Motor neuron (in vitro differentiated cells): ENCODE measurements at regions not wholly inside any gene's neighbourhood (a gene's known extent, or its start where the extent isn't known, plus 50 kb on each side); places are given as distances from the start of the nearest gene placed in this dataset.

Source experiments
- ATAC-seq, 8 experiments: fragments of 200-7000 bp; cut with Tn5 transposase; replicated peaks in 6 of 8; 2 replicates each; pipeline ENCODE4 v1.8.0; 2021; ENCODE audit warnings: mild to moderate bottlenecking in 8 of 8, moderate library complexity in 8 of 8
- H3K27ac ChIP-seq, 2 donors: fragments of 250-450 bp; sonication (Bioruptor Pico); 2 replicates each; pipeline ENCODE4 v1.9.0; 2021; ENCODE audit warnings: antibody characterized with exemption in 2 of 2, mild to moderate bottlenecking in 2 of 2, moderate library complexity in 1 of 2
- H3K4me1 ChIP-seq, 2 donors: fragments of 250-450 bp; sonication (Bioruptor Pico); replicated peaks in 1 of 2; 2 replicates each; pipeline ENCODE4 v1.6.1; 2021; ENCODE audit warnings: antibody characterized with exemption in 2 of 2, mild to moderate bottlenecking in 2 of 2, moderate library complexity in 1 of 2
- H3K4me3 ChIP-seq, 5 donors: fragments of 250-450 bp; sonication (Bioruptor Pico); 2 replicates each; pipeline ENCODE4 v1.9.0; 2021; ENCODE audit warnings: antibody characterized with exemption in 5 of 5, mild to moderate bottlenecking in 5 of 5, moderate library complexity in 4 of 5
- WGBS, 10 experiments: fragments of 450-650 bp; shearing (Covaris generic); methylation state at CpG; one replicate each; pipeline ENCODE4 v1.0.0; 2022; 5-methylcytosine and 5-hydroxymethylcytosine counted together
- in situ Hi-C, 9 experiments: fragments of 400-800 bp; cut with MboI; loops; one replicate each; pipeline ENCODE4 v1.15.0; 2021; ENCODE audit warnings: low sequenced_read_pairs in 9 of 9, low pct_unique_long_range_greater_than_20kb in 2 of 9; ENCODE audit not compliant: unreplicated experiment in 9 of 9

DNA sequence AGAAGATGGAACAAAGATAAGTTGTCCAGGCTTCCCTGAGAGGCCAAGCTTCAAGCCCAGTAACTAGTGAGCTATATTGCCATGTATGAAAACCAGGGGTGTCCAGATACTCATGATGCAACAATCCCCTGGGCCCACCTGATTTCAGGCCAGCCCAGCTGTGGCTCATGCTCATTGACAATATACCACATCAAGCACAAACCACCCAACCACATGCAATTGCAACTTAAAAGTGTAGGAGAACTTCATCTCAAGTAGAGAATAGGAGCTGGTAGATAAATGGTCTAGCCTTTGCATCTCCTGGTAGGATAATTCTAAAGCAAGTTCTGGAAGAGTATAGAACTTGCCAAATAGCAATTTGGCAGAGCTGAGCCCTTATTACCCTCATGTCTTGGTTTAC, 561.3 kb downstream of the IGSF11 start:
- no peak overlapping the region for H3K27ac ChIP-seq
- in situ Hi-C loops = no loop called here
- no peak overlapping the region for H3K4me3 ChIP-seq
- ATAC-seq = no peak
- no peaks in the 10 kb centered on the region for H3K4me1 ChIP-seq

DNA sequence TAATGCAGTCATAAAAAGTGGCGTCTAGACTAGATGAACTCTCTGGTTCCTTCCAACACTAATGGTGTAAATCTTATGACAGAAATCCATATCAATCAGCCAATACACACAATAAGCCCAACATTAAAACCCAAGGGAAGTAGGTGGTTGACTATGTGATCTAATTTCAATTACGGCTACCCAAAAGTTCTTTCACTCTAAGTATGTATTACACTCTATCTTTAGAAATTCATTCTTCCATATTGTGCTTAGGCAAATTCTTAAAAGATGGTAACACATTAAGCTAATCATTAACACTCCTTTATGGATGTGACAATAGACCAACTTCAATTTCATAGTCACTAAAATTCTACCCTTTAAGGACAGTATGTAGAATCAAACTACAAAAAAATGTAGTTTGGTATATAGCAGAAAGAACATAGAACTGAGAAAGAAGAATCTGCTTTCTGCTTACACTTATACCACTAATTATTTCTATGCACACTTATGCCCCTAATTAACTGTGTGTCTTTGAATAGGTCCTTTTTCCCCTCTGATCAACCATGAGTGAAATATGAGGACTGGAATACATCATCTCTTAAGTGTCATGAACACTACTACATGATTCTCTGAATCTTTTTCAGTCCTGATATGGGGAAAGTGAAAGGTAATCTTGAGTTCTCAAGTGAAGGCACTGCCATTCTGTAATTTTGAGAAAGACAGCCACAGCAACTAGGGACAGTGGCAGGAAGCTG, 557.6 kb downstream of the IGSF11 start:
- peaks cover 3 to 18% of the 10 kb centered on the region in 2 donors for H3K4me1 ChIP-seq
- 20 to 100% (median 92%) methylated on average over 1 to 2 of the region's 2 CpGs; no CpG with 5 or more reads in 3 of the 10 experiments for WGBS, 10 experiments
- ATAC-seq = no peak
- in situ Hi-C loops = no loop called here
- no peak overlapping the region for H3K27ac ChIP-seq
- no peak overlapping the region for H3K4me3 ChIP-seq

GRCh38 chr3:118477768-118478167, 556.9 kb downstream of the IGSF11 start:
- WGBS, 10 experiments = 0 to 100% (median 86%) methylated on average over 1 to 2 of the region's 2 CpGs; no CpG with 5 or more reads in 7 of the 10 experiments
- H3K4me1 ChIP-seq = peaks cover 3 to 18% of the 10 kb centered on the region in 2 donors
- in situ Hi-C loops = no loop called here
- no peak overlapping the region for H3K27ac ChIP-seq
- ATAC-seq = no peak
- H3K4me3 ChIP-seq = no peak overlapping the region

DNA sequence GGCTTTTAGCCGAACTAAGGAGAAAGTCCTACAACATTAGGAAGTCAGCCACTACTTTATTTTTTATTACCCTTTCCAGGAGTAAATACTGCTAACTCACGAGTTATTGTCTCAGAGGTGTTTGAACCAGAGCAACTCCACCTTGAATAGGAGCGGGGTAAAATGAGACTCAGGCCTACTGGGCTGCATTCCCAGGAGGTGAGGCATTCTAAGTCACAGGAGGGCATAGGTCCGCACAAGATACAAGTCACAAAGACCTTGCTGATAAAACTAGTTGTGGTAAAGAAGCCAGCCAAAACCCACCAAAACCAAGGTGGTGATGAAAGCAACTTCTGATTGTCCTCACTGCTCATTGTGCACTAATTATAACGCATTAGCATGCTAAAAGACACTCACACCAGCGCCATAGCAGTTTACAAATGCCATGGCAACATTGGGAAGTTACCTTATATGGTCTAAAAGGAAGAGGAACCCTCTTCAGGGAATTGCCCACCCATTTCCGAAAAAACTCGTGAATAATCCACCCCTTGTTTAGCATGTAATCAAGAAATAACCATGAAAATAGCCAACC, 555.9 kb downstream of the IGSF11 start:
- in situ Hi-C loops = no loop called here
- H3K4me1 ChIP-seq = peaks cover 3 to 21% of the 10 kb centered on the region in 2 donors
- H3K4me3 ChIP-seq = no peak overlapping the region
- peak in 4 of 8 experiments; percentile 30 to 56 (median 40) for ATAC-seq
- 14 to 88% (median 29%) methylated on average over 1 to 8 of the region's 8 CpGs for WGBS, 10 experiments
- H3K27ac ChIP-seq = no peak overlapping the region

DNA sequence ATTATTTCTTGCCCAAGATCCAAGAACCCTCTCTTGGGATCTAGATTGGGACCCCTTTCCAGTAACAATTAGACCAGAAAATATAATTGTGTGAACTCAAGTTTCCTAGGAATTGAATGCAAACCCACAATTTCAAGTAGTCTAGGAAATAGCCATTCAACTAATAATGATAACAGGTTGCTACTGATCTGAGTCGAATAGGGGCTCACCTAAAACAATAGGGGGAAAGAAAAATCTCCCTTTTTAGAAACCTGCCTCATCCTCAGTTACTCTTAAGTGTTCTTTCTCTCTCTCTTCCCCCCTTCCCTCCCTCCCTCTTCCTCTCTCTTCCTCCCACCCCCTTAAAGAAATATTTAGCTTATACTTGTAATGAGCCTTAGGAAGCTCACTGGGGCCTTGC, 555.3 kb downstream of the IGSF11 start:
- H3K27ac ChIP-seq = no peak overlapping the region
- no peak overlapping the region for H3K4me3 ChIP-seq
- 50 to 71% methylated on average over 1 of the region's 1 CpG; no CpG with 5 or more reads in 8 of the 10 experiments for WGBS, 10 experiments
- in situ Hi-C loops = no loop called here
- no peak for ATAC-seq
- peaks cover 3 to 21% of the 10 kb centered on the region in 2 donors for H3K4me1 ChIP-seq

DNA sequence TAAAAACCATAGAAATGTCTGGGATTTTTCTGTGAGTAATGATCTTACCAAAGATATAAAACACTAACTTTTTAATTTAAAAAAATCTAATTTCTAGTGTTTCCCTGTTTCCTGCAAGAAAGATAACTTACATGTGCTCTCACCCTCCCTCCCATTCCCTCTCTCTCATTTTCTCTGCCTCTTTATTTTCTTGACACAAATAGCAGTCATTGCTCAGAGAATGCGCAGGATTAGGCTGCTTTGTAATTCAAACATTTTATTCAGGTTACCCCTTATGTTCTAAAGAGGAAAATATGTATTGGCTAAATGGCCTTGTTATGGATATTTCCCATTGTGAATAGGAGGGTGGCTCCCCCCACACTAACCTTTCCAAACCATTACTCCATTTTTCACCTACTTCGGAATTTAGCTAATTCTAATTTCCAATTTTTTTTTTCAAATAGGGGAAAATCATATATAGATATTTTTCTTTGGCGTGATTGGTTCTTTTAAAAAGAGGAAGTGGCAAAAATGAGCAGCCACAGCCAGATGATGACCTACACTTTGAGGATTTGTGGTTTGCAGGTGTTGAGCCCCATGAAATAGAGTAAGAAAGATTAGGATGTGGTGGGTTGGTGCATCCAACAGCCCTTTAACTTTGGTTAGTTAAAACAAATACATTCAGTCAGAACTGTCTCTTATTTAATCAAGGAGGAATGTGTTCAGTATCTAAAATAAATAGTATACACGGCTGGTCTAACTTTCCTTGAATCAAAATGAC, 554.4 kb downstream of the IGSF11 start:
- WGBS, 10 experiments = 4 to 79% (median 41%) methylated on average over 2 to 4 of the region's 4 CpGs
- Histone ChIP-seq H3K4me3 (no peak overlapping the region), H3K27ac (no peak overlapping the region), H3K4me1 (peaks cover 3 to 21% of the 10 kb centered on the region in 2 donors)
- no peak for ATAC-seq
- in situ Hi-C loops = no loop called here

DNA sequence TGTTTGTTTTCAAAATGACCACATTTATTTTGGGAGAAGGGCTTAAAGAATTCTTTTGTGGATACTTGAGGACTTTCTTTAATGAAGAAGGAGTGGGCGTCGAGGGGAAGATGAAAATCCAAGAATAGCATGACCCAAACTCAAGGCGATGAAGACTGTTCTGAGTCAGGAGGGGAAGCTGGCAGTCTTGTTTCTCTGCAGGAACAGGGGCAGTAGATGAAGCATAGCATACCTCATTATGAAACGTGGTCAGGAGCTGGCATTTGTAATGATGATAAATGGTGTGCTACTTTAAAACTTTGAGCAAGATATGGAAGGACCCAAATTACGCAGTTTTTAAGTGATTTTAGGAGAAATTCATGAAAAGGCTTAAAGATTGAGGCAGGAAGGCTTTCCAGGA, 549.0 kb downstream of the IGSF11 start:
- peaks cover 0 to 3% of the 10 kb centered on the region in 2 donors for H3K4me1 ChIP-seq
- WGBS, 10 experiments = 7 to 100% (median 77%) methylated on average over 1 to 5 of the region's 5 CpGs
- in situ Hi-C loops = no loop called here
- no peak overlapping the region for H3K27ac ChIP-seq
- H3K4me3 ChIP-seq = no peak overlapping the region
- no peak for ATAC-seq

DNA sequence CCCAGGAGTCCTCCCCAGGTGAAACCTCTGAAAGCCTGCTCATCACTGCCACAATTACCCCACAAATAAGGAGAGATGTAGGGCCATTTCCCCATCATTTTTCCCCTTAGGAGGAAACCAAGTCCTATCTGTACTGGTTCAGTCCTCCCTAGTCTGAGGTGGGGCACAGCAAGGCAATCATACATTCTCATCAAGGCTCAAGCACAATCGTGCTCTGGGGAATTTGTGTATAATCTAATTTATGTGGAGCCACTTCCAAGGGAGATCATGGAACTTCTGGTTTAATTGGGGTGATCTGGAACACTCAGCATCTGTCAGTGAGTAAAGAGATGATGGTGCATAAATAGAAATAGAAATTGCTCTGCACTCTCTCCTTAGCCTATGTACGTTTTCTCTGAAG, 546.9 kb downstream of the IGSF11 start:
- Histone ChIP-seq H3K4me3 (no peak overlapping the region), H3K27ac (no peak overlapping the region), H3K4me1 (peaks cover 0 to 3% of the 10 kb centered on the region in 2 donors)
- in situ Hi-C loops = no loop called here
- no peak for ATAC-seq
- 0 to 92% (median 78%) methylated on average over 1 to 2 of the region's 2 CpGs; no CpG with 5 or more reads in 5 of the 10 experiments for WGBS, 10 experiments

DNA sequence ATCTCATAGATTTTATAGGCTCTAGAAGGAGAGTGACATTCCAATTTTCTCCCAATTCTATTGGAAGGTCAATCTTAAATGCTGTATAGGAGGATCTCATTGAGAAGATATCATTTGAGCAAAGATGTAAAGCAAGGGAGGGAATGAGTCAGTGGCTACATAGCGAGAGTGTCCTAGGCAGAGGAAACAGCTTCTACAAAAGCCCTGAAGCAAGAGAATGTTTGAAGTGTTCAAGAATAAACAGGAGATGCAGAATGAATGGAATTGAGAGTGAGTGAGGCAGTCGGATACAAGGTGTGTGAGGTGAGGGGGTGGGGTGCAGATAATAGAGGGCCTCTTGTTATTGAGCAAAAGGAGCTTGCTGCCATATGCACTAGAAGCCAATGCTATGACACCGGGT, 545.9 kb downstream of the IGSF11 start:
- ATAC-seq = peak in 2 of 8 experiments; percentile 57 to 63
- Histone ChIP-seq H3K4me3 (no peak overlapping the region), H3K27ac (no peak overlapping the region), H3K4me1 (no peaks in the 10 kb centered on the region)
- in situ Hi-C loops = no loop called here
- WGBS, 10 experiments = 0 to 86% (median 60%) methylated on average over 1 to 3 of the region's 3 CpGs; no CpG with 5 or more reads in 3 of the 10 experiments

GRCh38 chr3:118495206-118495605, 539.4 kb downstream of the IGSF11 start:
- no peak overlapping the region for H3K4me3 ChIP-seq
- in situ Hi-C loops = no loop called here
- WGBS, 10 experiments = 14 to 100% (median 76%) methylated on average over 1 to 2 of the region's 2 CpGs; no CpG with 5 or more reads in 2 of the 10 experiments
- H3K4me1 ChIP-seq = peaks cover 0 to 6% of the 10 kb centered on the region in 2 donors
- peak in 3 of 8 experiments; percentile 87 to 96 (median 90) for ATAC-seq
- H3K27ac ChIP-seq = no peak overlapping the region

DNA sequence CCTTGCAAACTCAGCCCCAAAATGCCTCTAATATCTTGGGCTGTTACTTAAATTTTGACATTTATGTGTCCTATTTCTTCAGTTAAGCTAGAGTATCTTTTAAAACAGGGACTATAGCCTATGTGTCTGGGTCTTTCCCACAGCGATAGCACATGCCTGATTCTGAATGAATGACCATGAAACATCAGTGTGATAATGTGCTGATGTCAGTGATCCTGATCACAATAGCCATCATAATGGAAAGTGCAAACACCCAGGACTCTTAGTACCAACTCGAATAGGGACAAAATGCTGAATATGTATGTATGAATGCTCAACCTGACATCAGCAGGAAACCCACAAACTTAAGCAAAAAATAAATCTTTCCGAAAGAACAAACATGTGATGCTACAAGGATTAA, 537.4 kb downstream of the IGSF11 start:
- Histone ChIP-seq H3K4me1 (peaks cover 11 to 17% of the 10 kb centered on the region in 2 donors), H3K4me3 (no peak overlapping the region), H3K27ac (no peak overlapping the region)
- in situ Hi-C loops = no loop called here
- 5 to 100% (median 45%) methylated on average over 1 to 3 of the region's 3 CpGs; no CpG with 5 or more reads in 2 of the 10 experiments for WGBS, 10 experiments
- peak in 5 of 8 experiments; percentile 11 to 75 (median 59) for ATAC-seq

DNA sequence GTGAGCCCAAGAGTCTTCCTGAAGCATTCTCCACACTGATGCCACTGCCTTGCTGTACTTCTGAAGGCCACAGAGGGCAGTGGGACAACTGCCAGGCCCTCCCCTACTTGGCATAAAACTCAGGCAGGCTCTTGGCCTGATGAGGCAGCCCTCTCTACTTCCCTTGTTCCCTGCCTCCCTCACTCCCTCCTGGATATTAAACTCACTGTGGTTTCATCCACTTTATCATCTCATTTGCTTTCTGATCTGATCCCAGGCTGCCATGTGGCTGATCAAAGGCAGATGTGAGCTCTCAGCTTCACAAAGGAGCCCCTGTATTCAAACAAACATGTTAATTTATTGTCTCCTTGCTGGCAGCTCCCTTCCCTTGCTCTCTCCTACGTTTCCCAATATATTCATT, 533.5 kb downstream of the IGSF11 start:
- 0 to 20% (median 11%) methylated on average over 1 of the region's 1 CpG; no CpG with 5 or more reads in 1 of the 10 experiments for WGBS, 10 experiments
- no peak overlapping the region for H3K4me3 ChIP-seq
- H3K27ac ChIP-seq = peak overlapping the region in 1 of 2 donors; percentile 25
- peak; percentile 78 to 96 (median 92) for ATAC-seq
- in situ Hi-C loops = no loop called here
- H3K4me1 ChIP-seq = peaks cover 11 to 17% of the 10 kb centered on the region in 2 donors

DNA sequence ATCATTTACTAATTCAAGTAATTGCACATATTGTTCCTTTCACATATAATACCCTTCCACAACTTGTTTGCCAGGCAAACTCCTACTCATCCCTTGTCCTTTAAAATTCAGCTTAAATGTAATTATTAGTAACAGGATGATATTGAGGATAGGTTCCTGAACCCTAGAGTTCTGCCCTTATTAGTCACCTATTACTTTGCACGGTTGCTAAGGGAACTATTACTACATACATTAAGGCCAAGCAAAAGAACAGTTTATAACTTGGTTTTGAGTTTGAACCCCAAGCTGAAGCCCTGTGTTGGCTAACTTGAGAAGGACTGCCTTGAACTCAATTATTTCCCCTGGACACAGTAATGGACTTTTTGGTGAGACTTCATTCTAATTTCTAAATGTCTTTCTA, 529.7 kb downstream of the IGSF11 start:
- ATAC-seq = no peak
- no peak overlapping the region for H3K27ac ChIP-seq
- in situ Hi-C loops = no loop called here
- H3K4me1 ChIP-seq = peaks cover 11% of the 10 kb centered on the region in 2 donors
- no peak overlapping the region for H3K4me3 ChIP-seq
- 0 to 100% (median 50%) methylated on average over 1 of the region's 1 CpG; no CpG with 5 or more reads in 3 of the 10 experiments for WGBS, 10 experiments
